Parathyroid adenoma (tissue), 2 donors: ENCODE measurements at regions not wholly inside any gene's neighbourhood (a gene's known extent, or its start where the extent isn't known, plus 50 kb on each side); places are given as distances from the start of the nearest gene placed in this dataset.

Experiments
- H2AFZ ChIP-seq: fragments of 300-600 bp; sonication (generic); one replicate; pipeline ENCODE4 v1.7.0; 2017; ENCODE audit warnings: antibody characterized with exemption, mild to moderate bottlenecking
- H3K27ac ChIP-seq: fragments of 300-600 bp; sonication (generic); one replicate; pipeline ENCODE4 v1.7.0; 2017
- H3K27me3 ChIP-seq: fragments of 300-600 bp; sonication (generic); one replicate; pipeline ENCODE4 v1.7.0; 2017; ENCODE audit warnings: low read length; ENCODE audit not compliant: control insufficient read depth, insufficient read depth
- H3K36me3 ChIP-seq: fragments of 300-600 bp; sonication (generic); one replicate; pipeline ENCODE4 v1.7.0; 2017; ENCODE audit warnings: low read length; ENCODE audit not compliant: control insufficient read depth, insufficient read depth
- H3K4me1 ChIP-seq: fragments of 300-600 bp; sonication (generic); one replicate; pipeline ENCODE4 v1.7.0; 2017; ENCODE audit warnings: control low read depth
- H3K4me2 ChIP-seq: fragments of 300-600 bp; sonication (generic); one replicate; pipeline ENCODE4 v1.7.0; 2017; ENCODE audit warnings: low read length
- H3K4me3 ChIP-seq: fragments of 300-600 bp; sonication (generic); one replicate; pipeline ENCODE4 v1.7.0; 2017; ENCODE audit warnings: low read depth, low read length
- H3K79me2 ChIP-seq: fragments of 300-600 bp; sonication (generic); one replicate; pipeline ENCODE4 v1.7.0; 2017; ENCODE audit warnings: control low read depth
- H3K9ac ChIP-seq: fragments of 300-600 bp; sonication (generic); one replicate; pipeline ENCODE4 v1.7.0; 2017; ENCODE audit warnings: mild to moderate bottlenecking
- H3K9me3 ChIP-seq: fragments of 300-600 bp; sonication (generic); one replicate; pipeline ENCODE4 v1.7.0; 2017; ENCODE audit warnings: low read length; ENCODE audit not compliant: control insufficient read depth
- CTCF ChIP-seq: fragments of 300-600 bp; sonication (generic); IDR thresholded peaks from one replicate; pipeline ENCODE4 v1.7.0; 2017; ENCODE audit warnings: antibody characterized with exemption, mild to moderate bottlenecking
- donor health status: primary hyperparathyroidism.

- Histone ChIP-seq H3K4me3 (no peak overlapping the region), H3K4me2 (no peak overlapping the region), H3K9me3 (no peaks in the 10 kb centered on the region), H3K4me1 (no peaks in the 10 kb centered on the region), H3K27ac (no peak overlapping the region), H3K27me3 (no peaks in the 10 kb centered on the region), H3K79me2 (no peaks in the 10 kb centered on the region), H3K9ac (no peak overlapping the region), H3K36me3 (no peaks in the 10 kb centered on the region), H2AFZ (no peak overlapping the region)
- TF ChIP-seq CTCF = no peak
Observed at GRCh38 chr15:35827141-35827540, 281.2 kb upstream of the DPH6 start.

GRCh38 chr15:35827911-35828310 lies 281.9 kb upstream of the DPH6 start:
- Histone ChIP-seq H3K79me2 (no peaks in the 10 kb centered on the region), H3K9ac (no peak overlapping the region), H3K4me1 (no peaks in the 10 kb centered on the region), H3K27ac (no peak overlapping the region), H3K4me2 (no peak overlapping the region), H2AFZ (no peak overlapping the region), H3K27me3 (no peaks in the 10 kb centered on the region), H3K4me3 (no peak overlapping the region), H3K9me3 (no peaks in the 10 kb centered on the region), H3K36me3 (no peaks in the 10 kb centered on the region)
- TF ChIP-seq CTCF = no peak

DNA sequence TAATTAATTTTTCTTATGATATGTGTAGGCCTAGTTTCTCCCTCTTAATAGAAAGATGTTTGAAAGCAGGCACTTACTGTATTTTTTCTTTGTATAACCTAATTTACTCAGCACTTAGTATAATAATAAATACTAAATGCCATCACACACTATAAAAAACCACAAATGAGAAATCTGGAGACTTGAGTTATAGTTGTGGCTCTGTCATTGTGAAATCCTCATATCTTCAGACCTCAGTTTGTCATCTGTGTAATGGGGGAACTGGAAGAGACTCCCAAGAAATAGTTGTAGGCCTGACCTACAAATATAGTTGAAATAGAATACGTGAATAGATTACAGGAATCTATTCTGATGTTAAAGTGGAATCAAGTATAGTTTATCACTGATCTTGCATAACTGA lies 287.6 kb upstream of the DPH6 start:
- TF ChIP-seq CTCF = no peak

DNA sequence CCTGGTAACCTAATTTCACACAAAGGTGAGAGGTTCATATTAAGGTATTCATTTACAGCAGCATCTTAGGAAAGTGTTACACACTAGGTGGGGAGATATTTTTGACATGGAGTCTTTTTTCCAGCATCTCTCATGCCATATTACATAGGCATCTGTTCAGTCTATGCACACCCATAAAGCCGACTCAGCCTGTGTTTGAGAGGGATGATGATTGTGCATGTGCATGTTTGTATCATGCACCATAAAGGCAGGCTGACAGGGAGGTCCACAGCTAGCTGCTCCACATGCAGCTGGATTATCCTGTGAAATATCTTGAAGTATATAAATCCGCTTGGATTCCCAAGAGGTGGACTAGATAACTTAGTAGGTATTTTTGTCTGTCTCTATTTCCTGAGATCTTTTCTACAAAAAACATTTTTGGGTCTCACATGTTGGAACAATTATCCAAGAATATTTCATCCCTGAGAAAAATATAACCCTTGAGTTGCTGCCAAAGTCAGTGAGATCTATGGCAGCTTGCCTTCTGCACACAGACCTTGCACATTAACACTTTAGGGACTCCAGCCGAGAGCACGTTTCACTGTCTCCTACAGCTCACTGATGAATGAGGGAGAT lies 288.4 kb upstream of the DPH6 start:
- Histone ChIP-seq H3K79me2 (no peaks in the 10 kb centered on the region), H3K9ac (no peak overlapping the region), H2AFZ (no peak overlapping the region), H3K4me3 (no peak overlapping the region), H3K27ac (no peak overlapping the region), H3K27me3 (no peaks in the 10 kb centered on the region), H3K9me3 (no peaks in the 10 kb centered on the region), H3K4me2 (no peak overlapping the region), H3K4me1 (no peaks in the 10 kb centered on the region), H3K36me3 (no peaks in the 10 kb centered on the region)
- TF ChIP-seq CTCF = no peak

More for the DNA sequence above, 287.6 kb upstream of the DPH6 start:
- Histone ChIP-seq H3K9ac (no peak overlapping the region), H3K4me3 (no peak overlapping the region), H2AFZ (no peak overlapping the region), H3K27ac (no peak overlapping the region), H3K27me3 (no peaks in the 10 kb centered on the region), H3K36me3 (no peaks in the 10 kb centered on the region), H3K79me2 (no peaks in the 10 kb centered on the region), H3K4me1 (no peaks in the 10 kb centered on the region), H3K9me3 (no peaks in the 10 kb centered on the region), H3K4me2 (no peak overlapping the region)

GRCh38 chr15:35834866-35835265 lies 288.9 kb upstream of the DPH6 start:
- H3K27me3 ChIP-seq = no peaks in the 10 kb centered on the region
- no peaks in the 10 kb centered on the region for H3K79me2 ChIP-seq
- no peak overlapping the region for H3K4me3 ChIP-seq
- H3K9me3 ChIP-seq = no peaks in the 10 kb centered on the region
- no peak overlapping the region for H3K9ac ChIP-seq
- no peak overlapping the region for H3K4me2 ChIP-seq
- no peak for TF ChIP-seq CTCF
- no peak overlapping the region for H3K27ac ChIP-seq
- H3K4me1 ChIP-seq = no peaks in the 10 kb centered on the region
- no peaks in the 10 kb centered on the region for H3K36me3 ChIP-seq
- no peak overlapping the region for H2AFZ ChIP-seq
